Liver (tissue), 8 donors: ENCODE measurements at regions not wholly inside any gene's neighbourhood (a gene's known extent, or its start where the extent isn't known, plus 50 kb on each side); places are given as distances from the start of the nearest gene placed in this dataset.

ENCODE experiments used
- DNase-seq: peaks from one replicate; pipeline ENCODE4 v3.0.0-alpha.2; 2017; ENCODE audit warnings: low spot score
- H3K27ac ChIP-seq, 2 donors: one replicate each; pipeline ENCODE4 v1.7.0; 2013; ENCODE audit warnings: inconsistent platforms in 2 of 2, low read length in 2 of 2, control low read depth in 1 of 2, low read depth in 1 of 2, mild to moderate bottlenecking in 1 of 2
- H3K27me3 ChIP-seq, 4 donors: one replicate each; pipeline versions ENCODE4 v1.6.1 to v1.7.0; 2013; ENCODE audit warnings: low read length in 3 of 4, inconsistent platforms in 1 of 4, mild to moderate bottlenecking in 1 of 4, moderate library complexity in 1 of 4; ENCODE audit not compliant: control insufficient read depth in 4 of 4, insufficient read depth in 4 of 4
- H3K36me3 ChIP-seq, 4 donors: one replicate each; pipeline versions ENCODE4 v1.6.1 to v1.7.0; 2013; ENCODE audit warnings: low read length in 3 of 4, mild to moderate bottlenecking in 3 of 4, low read depth in 1 of 4, moderate library complexity in 1 of 4; ENCODE audit not compliant: control insufficient read depth in 4 of 4, insufficient read depth in 3 of 4
- H3K4me1 ChIP-seq, 4 donors: one replicate each; pipeline versions ENCODE4 v1.6.1 to v1.7.0; 2013; ENCODE audit warnings: low read length in 3 of 4, mild to moderate bottlenecking in 3 of 4, moderate library complexity in 1 of 4; ENCODE audit not compliant: control insufficient read depth in 4 of 4, insufficient read depth in 4 of 4
- H3K4me3 ChIP-seq, 3 donors: one replicate each; pipeline versions ENCODE4 v1.6.1 to v1.7.0; 2013; ENCODE audit warnings: low read length in 3 of 3, control low read depth in 1 of 3, low read depth in 1 of 3, mild to moderate bottlenecking in 1 of 3
- H3K9ac ChIP-seq, 2 donors: one replicate each; pipeline ENCODE4 v1.7.0; 2013; ENCODE audit warnings: low read length in 2 of 2, mild to moderate bottlenecking in 2 of 2, moderate library complexity in 2 of 2, control low read depth in 1 of 2, low read depth in 1 of 2
- H3K9me3 ChIP-seq, 4 donors: one replicate each; pipeline versions ENCODE4 v1.6.1 to v1.7.0; 2013; ENCODE audit warnings: low read length in 3 of 4; ENCODE audit not compliant: control insufficient read depth in 4 of 4
- EGR1 ChIP-seq, 2 donors: IDR thresholded peaks; 2 replicates each; pipeline ENCODE4 v1.6.1; 2016 to 2018; ENCODE audit warnings: antibody characterized with exemption in 2 of 2, low read depth in 2 of 2
- FOXA2 ChIP-seq: IDR thresholded peaks from 2 replicates; pipeline ENCODE4 v1.6.1; 2016; ENCODE audit warnings: antibody characterized with exemption
- GABPA ChIP-seq, 2 donors: IDR thresholded peaks in 1 of 2; conservative IDR thresholded peaks in 1 of 2; 2 replicates each; pipeline ENCODE4 v1.6.1; 2016; ENCODE audit warnings: antibody characterized with exemption in 2 of 2, mild to moderate bottlenecking in 1 of 2, moderate library complexity in 1 of 2
- HNF4A ChIP-seq, 2 donors: conservative IDR thresholded peaks; 2 replicates each; pipeline ENCODE4 v1.6.1; 2016; ENCODE audit warnings: antibody characterized with exemption in 2 of 2, mild to moderate bottlenecking in 2 of 2
- HNF4G ChIP-seq: IDR thresholded peaks from 2 replicates; pipeline ENCODE4 v1.6.1; 2016; ENCODE audit warnings: antibody characterized with exemption
- NR2F2 ChIP-seq: IDR thresholded peaks from 2 replicates; pipeline ENCODE4 v1.6.1; 2016; ENCODE audit warnings: antibody characterized with exemption
- YY1 ChIP-seq: IDR thresholded peaks from 2 replicates; pipeline ENCODE4 v1.6.1; 2016; ENCODE audit warnings: antibody characterized with exemption, mild to moderate bottlenecking
- WGBS: extraction: QIAGEN DNeasy Blood & Tissue Kit; methylation state at CpG from one replicate; pipeline ENCODE4 v1.1.7; 2013; 5-methylcytosine and 5-hydroxymethylcytosine counted together
- TF ChIP-seq, protein P1 (sequence below): fragments of 150-350 bp; IDR thresholded peaks from 2 replicates; pipeline ENCODE4 v1.5.1; 2017; ENCODE audit warnings: improper control_type of control experiment, low read depth, low read length; ENCODE audit not compliant: missing input control
- TF ChIP-seq, protein P2 (sequence below): IDR thresholded peaks from 2 replicates; pipeline ENCODE4 v1.6.1; 2016; ENCODE audit warnings: antibody characterized with exemption, mild to moderate bottlenecking
- TF ChIP-seq, protein P3 (sequence below): IDR thresholded peaks from 2 replicates; pipeline ENCODE4 v1.6.1; 2016; ENCODE audit warnings: antibody characterized with exemption
- donor health status: healthy.
- donor health status: healthy.
- donor health status: healthy.
- donor health status: healthy.
- donor health status: healthy.

DNA sequence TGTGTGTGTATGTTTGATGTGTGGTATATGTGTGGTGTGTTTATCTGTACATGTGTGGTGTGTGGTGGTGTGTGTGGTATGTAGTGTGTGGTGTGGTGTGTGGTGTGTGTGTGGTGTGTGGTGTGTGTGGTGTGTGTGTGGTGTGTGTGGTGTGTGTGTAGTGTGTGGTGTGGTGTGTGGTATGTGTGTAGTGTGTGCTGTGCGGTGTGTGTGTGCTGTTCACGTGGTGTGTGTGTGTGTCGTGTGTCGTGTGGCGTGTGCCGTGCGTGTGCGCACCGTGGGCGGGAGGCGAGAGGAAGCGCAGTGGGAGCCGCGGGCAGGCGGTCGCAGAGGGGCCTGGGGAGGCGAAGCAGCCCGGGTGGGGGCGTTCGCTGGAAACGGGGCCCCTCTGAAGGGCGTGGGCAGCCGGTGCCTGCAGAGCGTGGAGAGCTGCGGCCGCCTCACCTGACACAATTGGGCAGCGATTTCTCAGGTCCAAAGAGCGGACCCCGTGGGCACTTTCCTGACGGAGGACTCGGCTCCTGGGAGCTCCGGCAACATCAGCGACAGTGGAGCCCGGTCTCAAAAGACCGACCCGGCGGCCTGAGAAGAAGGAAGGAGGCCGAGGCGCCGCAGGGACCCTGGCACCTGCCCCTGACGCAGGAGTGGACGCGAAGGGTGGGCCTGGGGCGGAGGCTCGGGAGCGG lies 741.1 kb upstream of the SALL3 start:
- Histone ChIP-seq H3K9ac (no peak overlapping the region), H3K4me3 (no peak overlapping the region), H3K27ac (no peak overlapping the region), H3K4me1 (no peaks in the 10 kb centered on the region), H3K9me3 (peaks cover 0 to 2% (median 0%) of the 10 kb centered on the region in 4 donors), H3K27me3 (no peaks in the 10 kb centered on the region), H3K36me3 (no peaks in the 10 kb centered on the region)
- DNase-seq = no peak
- WGBS = 90% methylated on average over 46 of the region's 46 CpGs
- TF ChIP-seq HNF4G (no peak), FOXA2 (no peak), NR2F2 (no peak)
- TF ChIP-seq, protein P1, sequence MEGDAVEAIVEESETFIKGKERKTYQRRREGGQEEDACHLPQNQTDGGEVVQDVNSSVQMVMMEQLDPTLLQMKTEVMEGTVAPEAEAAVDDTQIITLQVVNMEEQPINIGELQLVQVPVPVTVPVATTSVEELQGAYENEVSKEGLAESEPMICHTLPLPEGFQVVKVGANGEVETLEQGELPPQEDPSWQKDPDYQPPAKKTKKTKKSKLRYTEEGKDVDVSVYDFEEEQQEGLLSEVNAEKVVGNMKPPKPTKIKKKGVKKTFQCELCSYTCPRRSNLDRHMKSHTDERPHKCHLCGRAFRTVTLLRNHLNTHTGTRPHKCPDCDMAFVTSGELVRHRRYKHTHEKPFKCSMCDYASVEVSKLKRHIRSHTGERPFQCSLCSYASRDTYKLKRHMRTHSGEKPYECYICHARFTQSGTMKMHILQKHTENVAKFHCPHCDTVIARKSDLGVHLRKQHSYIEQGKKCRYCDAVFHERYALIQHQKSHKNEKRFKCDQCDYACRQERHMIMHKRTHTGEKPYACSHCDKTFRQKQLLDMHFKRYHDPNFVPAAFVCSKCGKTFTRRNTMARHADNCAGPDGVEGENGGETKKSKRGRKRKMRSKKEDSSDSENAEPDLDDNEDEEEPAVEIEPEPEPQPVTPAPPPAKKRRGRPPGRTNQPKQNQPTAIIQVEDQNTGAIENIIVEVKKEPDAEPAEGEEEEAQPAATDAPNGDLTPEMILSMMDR = no peak

DNA sequence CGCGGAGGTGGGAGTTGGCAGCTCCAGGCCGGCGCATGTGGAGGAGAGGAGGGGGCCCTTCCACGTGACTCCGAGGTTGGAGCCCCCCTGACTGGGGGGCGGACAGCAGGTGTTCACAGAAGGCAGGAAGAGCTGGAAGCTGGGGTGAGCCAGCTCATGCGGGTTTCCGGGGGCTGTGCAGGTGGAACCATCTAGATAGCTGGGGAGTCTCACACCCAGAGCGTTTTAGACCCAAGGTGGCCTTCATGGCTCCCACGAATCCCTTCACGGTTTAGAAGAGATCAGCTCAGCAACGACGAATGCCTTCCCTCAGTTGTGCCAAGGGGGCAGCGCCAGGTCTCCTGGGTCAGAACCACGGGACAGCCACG lies 740.5 kb upstream of the SALL3 start:
- Histone ChIP-seq H3K9me3 (peaks cover 0 to 2% (median 0%) of the 10 kb centered on the region in 4 donors), H3K4me3 (no peak overlapping the region), H3K36me3 (no peaks in the 10 kb centered on the region), H3K4me1 (no peaks in the 10 kb centered on the region), H3K9ac (no peak overlapping the region), H3K27ac (no peak overlapping the region), H3K27me3 (no peaks in the 10 kb centered on the region)
- WGBS = 90% methylated on average over 17 of the region's 17 CpGs
- DNase-seq = no peak
- TF ChIP-seq HNF4A (conservative IDR thresholded peaks at IDR 0.05) (no peak), YY1 (no peak)
- TF ChIP-seq, protein P2, sequence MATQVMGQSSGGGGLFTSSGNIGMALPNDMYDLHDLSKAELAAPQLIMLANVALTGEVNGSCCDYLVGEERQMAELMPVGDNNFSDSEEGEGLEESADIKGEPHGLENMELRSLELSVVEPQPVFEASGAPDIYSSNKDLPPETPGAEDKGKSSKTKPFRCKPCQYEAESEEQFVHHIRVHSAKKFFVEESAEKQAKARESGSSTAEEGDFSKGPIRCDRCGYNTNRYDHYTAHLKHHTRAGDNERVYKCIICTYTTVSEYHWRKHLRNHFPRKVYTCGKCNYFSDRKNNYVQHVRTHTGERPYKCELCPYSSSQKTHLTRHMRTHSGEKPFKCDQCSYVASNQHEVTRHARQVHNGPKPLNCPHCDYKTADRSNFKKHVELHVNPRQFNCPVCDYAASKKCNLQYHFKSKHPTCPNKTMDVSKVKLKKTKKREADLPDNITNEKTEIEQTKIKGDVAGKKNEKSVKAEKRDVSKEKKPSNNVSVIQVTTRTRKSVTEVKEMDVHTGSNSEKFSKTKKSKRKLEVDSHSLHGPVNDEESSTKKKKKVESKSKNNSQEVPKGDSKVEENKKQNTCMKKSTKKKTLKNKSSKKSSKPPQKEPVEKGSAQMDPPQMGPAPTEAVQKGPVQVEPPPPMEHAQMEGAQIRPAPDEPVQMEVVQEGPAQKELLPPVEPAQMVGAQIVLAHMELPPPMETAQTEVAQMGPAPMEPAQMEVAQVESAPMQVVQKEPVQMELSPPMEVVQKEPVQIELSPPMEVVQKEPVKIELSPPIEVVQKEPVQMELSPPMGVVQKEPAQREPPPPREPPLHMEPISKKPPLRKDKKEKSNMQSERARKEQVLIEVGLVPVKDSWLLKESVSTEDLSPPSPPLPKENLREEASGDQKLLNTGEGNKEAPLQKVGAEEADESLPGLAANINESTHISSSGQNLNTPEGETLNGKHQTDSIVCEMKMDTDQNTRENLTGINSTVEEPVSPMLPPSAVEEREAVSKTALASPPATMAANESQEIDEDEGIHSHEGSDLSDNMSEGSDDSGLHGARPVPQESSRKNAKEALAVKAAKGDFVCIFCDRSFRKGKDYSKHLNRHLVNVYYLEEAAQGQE = no peak

DNA sequence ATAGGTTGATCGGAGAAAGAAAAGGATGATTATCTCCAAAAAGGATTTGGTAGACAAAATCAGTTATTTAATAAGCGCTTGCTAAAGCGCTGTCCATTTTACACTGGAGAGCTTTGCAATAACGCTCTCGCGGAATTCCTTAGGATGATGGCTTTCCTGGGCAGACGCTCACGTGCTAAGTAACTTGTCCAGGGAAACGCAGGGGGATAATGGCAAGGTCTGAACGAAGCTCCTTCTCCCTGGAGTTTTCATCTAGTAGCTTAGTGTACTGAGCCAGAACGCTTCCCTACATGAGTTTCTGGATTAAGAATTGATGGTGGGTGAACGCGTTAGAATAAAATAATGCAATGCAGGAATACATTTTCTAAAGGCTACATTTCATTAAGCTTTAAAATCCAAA lies 739.5 kb upstream of the SALL3 start:
- TF ChIP-seq, protein P3, sequence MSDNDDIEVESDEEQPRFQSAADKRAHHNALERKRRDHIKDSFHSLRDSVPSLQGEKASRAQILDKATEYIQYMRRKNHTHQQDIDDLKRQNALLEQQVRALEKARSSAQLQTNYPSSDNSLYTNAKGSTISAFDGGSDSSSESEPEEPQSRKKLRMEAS = no peak
- TF ChIP-seq, protein P2 = no peak
- TF ChIP-seq GABPA (IDR thresholded peaks at IDR 0.05 in 1 of 2, conservative IDR thresholded peaks at IDR 0.05 in 1 of 2) (no peak), EGR1 (IDR thresholded peaks at IDR 0.05; ENCODE audit: low read depth in 2 of 2) (no peak), FOXA2 (no peak), NR2F2 (no peak)
- Histone ChIP-seq H3K4me3 (no peak overlapping the region), H3K27me3 (no peaks in the 10 kb centered on the region), H3K9me3 (peaks cover 0 to 2% (median 0%) of the 10 kb centered on the region in 4 donors), H3K4me1 (no peaks in the 10 kb centered on the region), H3K9ac (no peak overlapping the region), H3K27ac (no peak overlapping the region), H3K36me3 (no peaks in the 10 kb centered on the region)
- no peak for DNase-seq
- 81% methylated on average over 13 of the region's 13 CpGs for WGBS
